KG1 (cell line): ENCODE measurements at regions not wholly inside any gene's neighbourhood (a gene's known extent, or its start where the extent isn't known, plus 50 kb on each side); places are given as distances from the start of the nearest gene placed in this dataset.

Source experiments
- DNase-seq: peaks from one replicate; lab custom pipeline; 2025; lab: John Stamatoyannopoulos, UW

- no peak for DNase-seq
Measured at GRCh38 chr2:121098556-121098955, 186.4 kb downstream of the TFCP2L1 start.

DNA sequence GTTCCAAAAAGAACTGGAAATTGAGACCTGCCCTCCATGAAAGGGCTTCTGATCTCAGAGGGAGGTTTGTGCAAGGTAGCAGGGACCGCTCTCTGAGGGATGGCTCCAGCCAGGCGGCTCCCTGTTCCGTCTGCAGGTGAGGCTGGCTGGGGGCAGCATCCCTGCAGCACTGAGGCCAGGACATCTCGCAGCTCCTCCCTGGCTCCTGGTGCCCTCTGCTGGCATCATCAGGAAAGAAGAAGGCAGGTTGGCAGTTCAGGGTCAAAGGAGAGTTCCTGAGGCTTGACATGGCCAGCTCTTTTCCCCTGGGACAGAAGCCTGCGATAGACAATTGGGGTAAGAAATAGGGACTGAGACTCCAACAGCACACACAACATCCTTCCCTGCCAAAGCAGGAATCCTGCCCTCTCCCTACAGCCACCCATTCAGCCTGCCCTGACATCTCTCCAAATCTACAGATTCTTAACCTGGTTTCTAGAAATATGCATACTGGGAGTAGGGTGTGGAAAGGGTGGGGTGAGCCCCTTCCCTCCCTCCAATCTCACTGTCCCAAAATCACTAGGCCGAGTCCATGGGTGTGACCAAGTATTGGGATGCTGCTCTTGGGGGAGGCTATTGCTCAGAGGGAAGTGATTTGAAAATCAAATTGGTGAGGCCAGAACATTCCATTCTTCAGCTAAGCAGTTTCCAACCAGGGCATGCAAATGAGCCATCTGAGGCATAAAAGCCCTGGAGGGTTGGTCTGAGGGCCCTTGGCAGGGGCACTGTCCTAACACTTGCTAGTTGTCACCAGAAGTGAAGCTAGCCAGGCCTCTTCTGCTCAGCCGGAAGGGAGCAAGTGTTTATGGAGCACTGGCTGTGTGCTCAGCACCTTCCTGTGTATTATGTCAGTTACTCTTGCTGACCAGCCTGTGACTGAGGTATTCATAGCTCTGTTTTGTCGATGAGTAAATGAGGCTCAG lies 185.4 kb downstream of the TFCP2L1 start:
- no peak for DNase-seq

DNA sequence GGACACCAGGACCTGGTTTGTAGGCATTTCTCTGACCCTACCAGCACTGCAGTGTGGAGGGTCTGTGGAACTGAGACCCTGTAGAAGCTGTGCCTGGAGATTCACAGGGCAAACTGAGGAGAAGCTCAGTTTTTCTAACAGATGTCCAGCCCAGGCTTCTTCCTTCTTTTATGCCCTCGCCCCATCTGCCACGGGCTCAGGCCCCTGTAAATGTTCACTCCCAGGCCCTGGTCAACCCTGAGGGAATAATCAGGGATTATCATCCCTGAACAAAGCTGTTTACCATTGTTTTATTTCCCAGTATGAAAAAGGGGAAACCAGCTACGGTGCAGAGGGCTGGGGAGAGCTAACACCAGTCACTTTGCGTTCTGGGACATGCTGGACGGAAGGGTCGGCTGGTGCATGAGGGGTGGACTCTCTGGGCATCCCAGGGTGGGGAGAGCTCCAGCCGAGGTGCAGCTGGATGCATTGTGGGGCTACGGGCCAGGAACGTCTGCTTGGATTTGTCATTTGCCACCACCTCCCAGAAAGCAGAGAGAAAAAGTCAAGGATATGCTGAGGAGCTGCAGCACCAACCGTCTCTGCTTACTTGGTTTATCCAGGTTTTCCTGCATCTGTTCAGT lies 183.8 kb downstream of the TFCP2L1 start:
- no peak for DNase-seq

DNA sequence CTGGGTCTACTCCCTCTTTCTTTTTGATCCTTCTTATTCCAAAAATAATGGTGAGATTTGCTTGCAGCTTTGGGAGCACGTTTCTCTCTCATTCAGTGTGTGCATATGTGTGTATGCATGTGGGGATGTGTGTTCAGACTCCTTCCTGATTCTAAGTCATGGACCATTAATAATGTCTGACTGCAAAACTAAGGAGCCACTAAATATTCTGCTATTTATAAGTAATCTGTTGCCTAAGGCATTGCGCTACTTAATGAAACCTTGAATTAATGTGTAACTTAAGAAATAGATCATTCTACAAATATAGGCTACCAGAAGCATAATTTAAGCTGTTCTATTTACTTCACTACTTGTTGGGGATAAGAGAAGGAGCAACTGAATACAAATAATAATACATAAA lies 182.1 kb downstream of the TFCP2L1 start:
- DNase-seq = no peak

DNA sequence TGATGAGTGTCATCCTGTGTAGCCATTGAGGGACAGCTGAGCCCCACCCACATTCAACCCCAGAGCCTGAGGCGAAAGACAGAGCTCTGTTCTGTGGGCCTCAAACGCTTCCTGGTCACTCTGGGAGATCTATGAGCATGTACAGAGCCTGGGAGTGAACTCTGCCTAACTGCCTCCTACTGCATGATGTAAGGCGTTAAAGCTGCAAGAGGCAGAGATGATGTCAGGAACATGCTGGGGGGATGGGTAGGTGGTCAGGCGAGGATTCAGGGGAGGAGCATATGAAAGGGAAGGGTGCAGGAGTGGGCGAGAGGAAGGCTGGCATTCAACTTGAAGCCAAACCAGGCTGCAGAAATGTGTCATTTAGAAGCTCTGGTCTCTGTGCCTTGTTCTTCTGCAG lies 181.0 kb downstream of the TFCP2L1 start:
- DNase-seq = no peak

GRCh38 chr2:121104721-121105141 lies 180.3 kb downstream of the TFCP2L1 start:
- DNase-seq = no peak

DNA sequence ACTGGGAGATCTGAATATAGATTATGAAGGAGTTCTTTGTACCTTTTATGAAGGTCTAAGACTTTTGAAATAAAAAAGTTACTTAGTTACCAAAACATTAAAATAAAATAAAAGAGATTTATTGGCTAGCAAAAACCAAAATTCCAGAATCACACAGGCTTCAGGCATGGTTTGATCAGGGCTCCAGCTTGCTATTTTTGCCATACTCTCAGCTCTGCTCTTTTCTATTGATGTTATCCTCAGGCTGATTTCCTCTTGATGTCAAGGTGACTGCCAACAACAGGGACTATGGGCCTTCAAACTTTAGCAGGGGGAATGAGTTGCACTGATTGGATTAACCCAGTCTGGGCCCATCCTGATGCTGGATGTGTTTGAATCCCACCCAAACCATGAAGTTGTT lies 174.1 kb downstream of the TFCP2L1 start:
- DNase-seq = no peak

- DNase-seq = no peak
Measured at GRCh38 chr2:121118951-121119350, 166.1 kb downstream of the TFCP2L1 start.

DNA sequence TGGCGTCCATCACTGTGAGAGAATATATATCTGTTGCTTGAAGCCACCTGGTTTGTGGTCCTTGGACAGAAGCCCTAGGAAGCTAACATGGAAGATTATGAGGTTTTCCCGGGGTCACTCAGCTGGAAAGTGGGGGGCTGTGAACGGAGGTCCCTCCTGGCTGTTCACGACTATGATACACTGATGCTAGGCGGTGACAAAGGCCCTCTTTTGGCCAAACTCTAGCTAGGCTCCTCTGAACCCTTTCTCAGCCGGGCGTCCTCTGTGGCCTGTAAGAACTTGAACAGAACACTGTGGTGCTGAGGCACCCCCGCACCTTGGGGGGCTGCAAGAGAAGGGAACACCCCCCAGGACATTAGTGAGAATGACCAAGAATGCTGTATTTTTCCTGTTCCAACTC lies 164.6 kb downstream of the TFCP2L1 start:
- no peak for DNase-seq

GRCh38 chr2:121120991-121121390 lies 164.0 kb downstream of the TFCP2L1 start:
- no peak for DNase-seq

DNA sequence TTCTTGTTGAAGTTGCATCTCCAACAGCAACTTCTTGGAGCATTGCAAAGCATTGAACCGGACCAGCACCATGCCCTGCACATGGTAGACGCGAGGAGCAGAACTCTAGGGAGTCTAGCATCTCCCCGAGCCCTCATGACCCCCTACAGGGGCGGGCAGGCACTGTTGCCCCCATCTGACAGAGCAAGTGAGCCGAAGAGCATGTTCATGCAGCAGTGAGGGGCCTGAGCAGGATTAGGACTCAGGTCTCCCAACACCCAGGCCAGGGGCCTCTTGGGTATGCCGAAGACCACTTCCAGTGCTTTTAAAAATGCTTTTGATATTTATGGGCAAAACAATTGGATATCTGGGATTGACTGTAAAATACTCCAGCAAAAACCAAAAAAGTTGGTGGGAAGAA lies 163.3 kb downstream of the TFCP2L1 start:
- no peak for DNase-seq

DNA sequence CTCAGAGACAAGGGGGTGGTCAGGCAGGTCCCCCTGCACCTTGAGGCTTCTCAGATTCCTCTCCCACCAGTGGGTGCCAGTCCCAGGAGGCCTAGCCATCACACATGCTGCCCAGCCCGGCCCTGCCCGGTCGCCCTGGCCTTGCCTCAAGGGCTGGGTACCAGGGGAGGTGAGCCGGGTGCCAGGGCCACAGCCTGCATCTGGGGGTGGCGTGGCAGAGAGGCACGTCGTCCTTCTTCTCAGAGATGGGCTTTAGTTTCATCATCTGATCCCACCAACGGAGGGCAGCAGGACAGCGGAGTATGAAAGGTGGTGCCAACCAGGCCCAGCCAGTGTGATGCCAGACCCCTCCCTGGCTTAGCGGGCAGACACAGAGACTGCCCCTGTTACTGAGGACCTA lies 161.7 kb downstream of the TFCP2L1 start:
- DNase-seq = no peak

DNA sequence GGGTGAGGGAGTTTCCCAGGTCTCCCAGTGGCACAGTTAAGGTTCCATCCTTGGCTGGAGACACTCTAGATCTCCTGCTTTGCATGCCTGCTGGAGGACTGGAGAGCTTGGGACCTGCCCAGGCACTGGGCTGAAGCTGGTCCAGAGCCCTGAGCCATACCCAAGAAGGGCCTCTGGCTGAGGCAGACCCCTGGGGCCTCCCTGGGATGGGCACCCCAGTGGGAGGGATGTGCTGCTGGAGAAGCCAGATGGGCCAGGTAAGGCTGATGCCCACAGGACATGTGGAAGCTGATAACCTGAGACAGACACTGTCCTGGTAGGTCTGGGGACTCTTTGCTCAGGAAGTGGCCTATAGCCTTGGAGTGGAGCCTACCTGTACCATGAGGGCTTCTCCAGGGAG lies 160.7 kb downstream of the TFCP2L1 start:
- DNase-seq = no peak

DNA sequence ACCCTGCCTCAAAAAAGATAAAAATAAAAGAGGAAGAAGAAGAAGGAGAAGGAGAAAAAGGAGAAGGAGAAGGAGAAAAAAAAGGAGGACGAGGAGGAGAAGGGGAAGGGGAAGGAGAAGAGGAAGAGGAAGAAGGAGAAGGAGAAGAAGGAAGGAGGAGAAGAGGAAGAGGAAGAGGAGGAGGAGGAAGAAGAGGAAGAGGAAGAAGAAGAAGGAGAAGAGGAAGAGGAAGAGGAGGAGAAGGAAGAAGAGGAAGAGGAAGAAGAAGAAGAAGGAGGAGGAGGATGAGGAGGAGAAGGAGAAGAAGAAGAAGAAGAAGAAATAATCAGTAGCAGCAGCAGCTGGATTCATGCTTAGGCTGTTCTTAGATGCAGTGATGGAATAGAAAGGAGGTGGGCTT lies 159.7 kb downstream of the TFCP2L1 start:
- no peak for DNase-seq

GRCh38 chr2:121128741-121129659 lies 156.0 kb downstream of the TFCP2L1 start:
- no peak for DNase-seq

DNA sequence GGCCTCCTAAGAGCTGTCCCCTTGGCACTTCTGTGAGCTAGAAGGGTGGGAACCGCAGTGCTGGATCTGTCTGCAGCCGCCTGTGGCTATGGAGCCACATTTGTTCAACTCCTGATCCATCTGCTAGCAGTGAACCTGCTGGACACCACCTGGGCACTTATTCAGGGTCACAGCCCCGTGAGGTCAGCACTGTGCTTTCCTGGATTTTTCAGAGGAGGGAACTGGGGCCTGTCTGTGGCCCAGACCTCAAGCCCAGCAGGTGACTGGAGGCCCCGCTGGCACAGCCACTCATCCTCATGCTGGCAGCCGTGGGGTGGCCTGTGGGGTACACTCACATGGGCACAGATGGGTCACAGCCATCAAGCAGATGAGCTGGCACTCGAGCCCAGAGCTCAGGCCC lies 155.3 kb downstream of the TFCP2L1 start:
- no peak for DNase-seq

DNA sequence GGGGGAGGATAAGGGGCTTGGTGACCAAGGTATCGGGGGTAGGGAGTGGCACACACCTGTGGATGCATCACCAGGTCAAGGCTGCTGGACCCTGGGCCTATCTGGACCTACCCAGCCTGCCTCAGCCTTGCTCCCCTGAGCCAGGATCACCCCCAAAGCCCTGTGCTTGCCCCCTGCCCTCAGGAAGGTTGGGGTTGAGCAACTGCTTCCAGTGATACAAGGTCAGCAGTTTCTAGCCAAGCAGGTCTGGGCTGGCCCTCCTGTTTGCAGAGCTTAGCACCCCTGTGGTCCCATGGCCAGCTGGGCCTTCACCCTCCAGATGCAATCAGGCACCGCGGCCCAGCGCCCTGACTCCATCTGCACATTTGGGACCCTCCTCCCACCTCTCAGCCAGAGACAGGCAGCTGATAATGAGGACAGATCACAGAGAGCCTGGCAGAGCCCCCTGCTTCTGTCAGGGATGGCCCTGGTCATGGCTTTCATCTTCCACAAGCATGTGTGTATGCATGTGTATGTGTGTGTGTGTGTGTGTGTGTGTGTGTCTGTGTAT lies 154.6 kb downstream of the TFCP2L1 start:
- no peak for DNase-seq

- no peak for DNase-seq
Measured at GRCh38 chr2:121131375-121131774, 153.6 kb downstream of the TFCP2L1 start.

DNA sequence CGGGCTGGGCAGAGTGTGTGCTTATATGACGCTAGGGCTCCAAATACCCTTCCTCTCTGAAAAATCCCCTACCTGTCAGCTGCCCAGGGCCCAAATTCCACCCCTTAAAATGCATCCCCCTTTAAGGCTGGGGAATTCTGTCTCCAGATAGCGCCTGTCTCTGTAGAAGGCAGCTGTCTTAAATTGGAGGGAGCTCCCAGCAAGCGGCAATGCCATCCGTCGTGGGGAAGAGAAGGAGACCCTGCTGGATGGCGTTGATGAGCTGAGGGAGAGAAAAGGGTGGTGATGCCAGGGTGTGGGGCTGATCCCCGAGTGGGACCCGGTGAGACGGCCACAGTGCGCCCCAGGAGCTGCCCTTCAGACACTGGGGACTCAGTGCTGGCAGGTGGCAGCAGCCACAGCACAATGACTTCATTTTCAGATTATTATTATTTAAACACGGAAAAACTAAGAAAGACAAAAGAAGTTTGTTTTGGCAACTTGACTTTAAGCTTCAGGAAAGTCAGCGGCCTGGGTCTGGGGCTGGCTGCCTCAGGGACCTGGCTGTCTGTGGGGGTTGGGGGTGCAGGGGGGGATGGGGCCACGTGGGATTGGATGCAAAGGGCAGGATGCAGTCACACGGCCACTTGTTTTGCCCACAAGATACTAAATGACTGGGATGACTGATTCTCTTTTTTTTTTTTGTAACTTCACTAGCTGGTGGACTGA lies 152.8 kb downstream of the TFCP2L1 start:
- DNase-seq = no peak

GRCh38 chr2:121132762-121133107 lies 152.3 kb downstream of the TFCP2L1 start:
- no peak for DNase-seq

DNA sequence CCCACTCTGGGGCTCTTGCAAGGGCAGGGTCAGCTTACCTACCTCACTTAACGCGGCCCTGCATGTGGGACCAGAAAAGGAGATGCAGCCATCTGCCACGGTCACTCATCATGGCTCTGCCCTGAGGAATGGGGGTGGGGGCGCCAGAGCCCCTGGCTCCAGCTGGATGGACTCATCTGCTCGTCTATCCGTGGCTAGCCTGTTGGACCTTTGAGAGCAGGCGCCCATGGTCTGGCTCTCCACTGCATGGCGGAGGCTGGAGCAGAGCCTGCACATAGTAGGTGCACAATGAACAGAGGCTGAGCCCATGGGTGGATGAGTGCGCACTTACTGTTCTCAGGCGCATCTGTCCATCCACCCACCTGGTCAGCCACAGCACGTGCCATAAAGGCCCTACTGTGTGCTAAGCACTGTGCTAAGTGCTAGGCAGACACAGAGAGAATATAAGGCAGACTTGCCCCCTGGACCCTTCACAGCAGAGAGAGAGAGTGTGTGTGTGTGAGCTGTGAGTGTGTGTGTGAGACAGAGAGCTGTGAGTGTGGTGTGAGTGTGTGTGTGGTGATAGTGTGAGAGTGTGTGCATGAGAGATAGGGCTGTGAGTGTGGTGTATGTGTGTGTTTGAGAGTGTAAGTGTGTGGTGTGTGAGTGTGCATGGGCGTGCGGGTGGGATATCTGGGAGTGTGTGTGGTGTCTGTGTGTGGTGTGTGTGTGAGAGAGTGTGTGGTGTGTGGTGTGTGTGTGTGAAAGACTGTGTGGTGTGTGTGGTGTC lies 151.3 kb downstream of the TFCP2L1 start:
- no peak for DNase-seq
